ENCODE measurements at regions not wholly inside any gene's neighbourhood (a gene's known extent, or its start where the extent isn't known, plus 50 kb on each side); places are given as distances from the start of the nearest gene placed in this dataset.

GRCh38 chr7:9796241-9796640, 1177.4 kb upstream of the PHF14 start:
- no peak for TF ChIP-seq CTCF (IDR thresholded peaks at IDR 0.05; ENCODE audit: borderline replicate concordance, insufficient read depth, low read depth, low read length)
- H3K4me3 ChIP-seq (ENCODE audit: low read depth, low read length): no peak overlapping the region

GRCh38 chr7:9822458-9823290, 1151.0 kb upstream of the PHF14 start:
- no peak for TF ChIP-seq CTCF (IDR thresholded peaks at IDR 0.05; ENCODE audit: borderline replicate concordance, insufficient read depth, low read depth, low read length)
- no peak overlapping the region for H3K4me3 ChIP-seq (ENCODE audit: low read depth, low read length)

- no peak overlapping the region for H3K4me3 ChIP-seq (ENCODE audit: low read depth, low read length)
- no peak for TF ChIP-seq CTCF (IDR thresholded peaks at IDR 0.05; ENCODE audit: borderline replicate concordance, insufficient read depth, low read depth, low read length)
These were observed 1138.5 kb upstream of the PHF14 start for GRCh38 chr7:9835199-9835598.

GRCh38 chr7:9836671-9837070, 1137.0 kb upstream of the PHF14 start:
- no peak overlapping the region for H3K4me3 ChIP-seq (ENCODE audit: low read depth, low read length)
- no peak for TF ChIP-seq CTCF (IDR thresholded peaks at IDR 0.05; ENCODE audit: borderline replicate concordance, insufficient read depth, low read depth, low read length)

GRCh38 chr7:9842301-9842700, 1131.4 kb upstream of the PHF14 start:
- no peak overlapping the region for H3K4me3 ChIP-seq (ENCODE audit: low read depth, low read length)
- no peak for TF ChIP-seq CTCF (IDR thresholded peaks at IDR 0.05; ENCODE audit: borderline replicate concordance, insufficient read depth, low read depth, low read length)

GRCh38 chr7:9846902-9847301, 1126.8 kb upstream of the PHF14 start:
- no peak overlapping the region for H3K4me3 ChIP-seq (ENCODE audit: low read depth, low read length)
- TF ChIP-seq CTCF (IDR thresholded peaks at IDR 0.05; ENCODE audit: borderline replicate concordance, insufficient read depth, low read depth, low read length): no peak

- H3K4me3 ChIP-seq (ENCODE audit: low read depth, low read length): no peak overlapping the region
- TF ChIP-seq CTCF (IDR thresholded peaks at IDR 0.05; ENCODE audit: borderline replicate concordance, insufficient read depth, low read depth, low read length): no peak
These were observed 1119.1 kb upstream of the PHF14 start for GRCh38 chr7:9854605-9855004.
